RWPE2 (cell line): ENCODE measurements at regions not wholly inside any gene's neighbourhood (a gene's known extent, or its start where the extent isn't known, plus 50 kb on each side); places are given as distances from the start of the nearest gene placed in this dataset.

Experiments used
- ATAC-seq: fragments of 200-7000 bp; cut with Tn5 transposase; 3 replicates; pipeline ENCODE4 v1.9.1; 2021; ENCODE audit warnings: low read depth
- DNase-seq: peaks from one replicate; pipeline ENCODE4 v3.0.0-alpha.2; 2020; ENCODE audit warnings: low spot score
- H3K27ac ChIP-seq: fragments of 450-650 bp; 2 replicates; pipeline ENCODE4 v1.5.1; 2017; ENCODE audit warnings: mild to moderate bottlenecking; ENCODE audit not compliant: poor library complexity, severe bottlenecking
- H3K27me3 ChIP-seq: fragments of 250-450 bp; sonication (Bioruptor Pico); 2 replicates; pipeline ENCODE4 v1.5.1; 2021; ENCODE audit warnings: mild to moderate bottlenecking, moderate library complexity; ENCODE audit not compliant: insufficient read depth, poor library complexity, severe bottlenecking
- H3K36me3 ChIP-seq: fragments of 250-450 bp; sonication (Bioruptor Pico); 2 replicates; pipeline ENCODE4 v1.5.1; 2020; ENCODE audit warnings: low read depth, mild to moderate bottlenecking, moderate library complexity
- H3K4me1 ChIP-seq: fragments of 250-450 bp; sonication (Bioruptor Pico); 2 replicates; pipeline ENCODE4 v1.5.1; 2021; ENCODE audit warnings: mild to moderate bottlenecking, moderate library complexity; ENCODE audit not compliant: insufficient read depth, poor library complexity, severe bottlenecking
- H3K4me3 ChIP-seq: fragments of 250-450 bp; sonication (Bioruptor Pico); 2 replicates; pipeline ENCODE4 v1.5.1; 2021; ENCODE audit warnings: mild to moderate bottlenecking, moderate library complexity; ENCODE audit not compliant: severe bottlenecking
- H3K9me3 ChIP-seq: fragments of 250-450 bp; sonication (Bioruptor Pico); 2 replicates; pipeline ENCODE4 v1.5.1; 2021; ENCODE audit warnings: mild to moderate bottlenecking, moderate library complexity; ENCODE audit not compliant: severe bottlenecking
- TF ChIP-seq, protein P1 (sequence below): fragments of 450-650 bp; IDR thresholded peaks from one replicate; pipeline ENCODE4 v1.5.1; 2017; ENCODE audit warnings: mild to moderate bottlenecking, moderate library complexity; ENCODE audit not compliant: poor library complexity, severe bottlenecking

DNA sequence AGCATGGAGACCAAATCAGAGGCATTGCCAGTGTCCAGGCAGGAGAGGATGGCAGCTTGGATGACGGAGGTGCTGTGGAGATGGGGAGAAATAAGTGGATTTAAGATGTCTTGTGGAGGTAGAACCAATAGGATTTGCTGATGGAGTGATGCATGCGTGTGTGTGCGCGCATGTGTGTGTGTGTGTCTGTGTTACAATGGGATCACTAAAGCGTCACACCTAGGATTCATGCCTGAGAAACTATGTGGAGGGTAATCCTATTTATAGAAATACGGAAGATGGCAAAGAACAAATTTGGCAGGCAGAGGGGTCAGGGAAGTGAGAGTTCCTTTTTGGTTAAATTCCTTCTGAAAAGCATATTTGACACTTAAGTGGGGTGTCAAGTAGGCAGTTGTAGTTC, 64.8 kb upstream of the ARL8B start:
- ATAC-seq (no peak), DNase-seq (no peak)
- Histone ChIP-seq H3K4me1 (peaks cover 9% of the 10 kb centered on the region), H3K27me3 (no peaks in the 10 kb centered on the region), H3K9me3 (no peaks in the 10 kb centered on the region), H3K36me3 (no peaks in the 10 kb centered on the region), H3K27ac (no peak overlapping the region), H3K4me3 (no peak overlapping the region)
- TF ChIP-seq, protein P1, sequence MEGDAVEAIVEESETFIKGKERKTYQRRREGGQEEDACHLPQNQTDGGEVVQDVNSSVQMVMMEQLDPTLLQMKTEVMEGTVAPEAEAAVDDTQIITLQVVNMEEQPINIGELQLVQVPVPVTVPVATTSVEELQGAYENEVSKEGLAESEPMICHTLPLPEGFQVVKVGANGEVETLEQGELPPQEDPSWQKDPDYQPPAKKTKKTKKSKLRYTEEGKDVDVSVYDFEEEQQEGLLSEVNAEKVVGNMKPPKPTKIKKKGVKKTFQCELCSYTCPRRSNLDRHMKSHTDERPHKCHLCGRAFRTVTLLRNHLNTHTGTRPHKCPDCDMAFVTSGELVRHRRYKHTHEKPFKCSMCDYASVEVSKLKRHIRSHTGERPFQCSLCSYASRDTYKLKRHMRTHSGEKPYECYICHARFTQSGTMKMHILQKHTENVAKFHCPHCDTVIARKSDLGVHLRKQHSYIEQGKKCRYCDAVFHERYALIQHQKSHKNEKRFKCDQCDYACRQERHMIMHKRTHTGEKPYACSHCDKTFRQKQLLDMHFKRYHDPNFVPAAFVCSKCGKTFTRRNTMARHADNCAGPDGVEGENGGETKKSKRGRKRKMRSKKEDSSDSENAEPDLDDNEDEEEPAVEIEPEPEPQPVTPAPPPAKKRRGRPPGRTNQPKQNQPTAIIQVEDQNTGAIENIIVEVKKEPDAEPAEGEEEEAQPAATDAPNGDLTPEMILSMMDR: no peak

DNA sequence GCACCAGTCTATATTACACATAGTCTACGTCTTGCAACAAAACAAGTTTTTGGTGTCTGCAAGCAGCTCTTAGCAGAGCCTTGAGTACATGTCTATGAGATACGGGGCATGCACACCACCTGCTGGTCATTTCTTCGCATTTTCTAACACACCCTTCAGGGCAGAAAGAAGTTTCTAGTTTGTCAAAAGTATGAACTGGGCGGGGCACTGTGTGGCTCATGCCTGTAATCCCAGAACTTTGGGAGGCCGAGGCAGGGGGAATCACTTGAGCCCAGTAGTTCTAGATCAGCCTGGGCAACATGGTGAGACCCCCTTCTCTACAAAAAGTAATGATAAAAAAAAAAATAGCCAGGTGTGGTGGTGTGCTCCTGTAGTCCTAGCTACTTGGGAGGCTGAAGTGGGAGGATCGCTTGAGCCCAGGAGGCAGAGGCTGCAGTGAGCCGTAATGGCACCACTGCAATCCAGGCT, 64.2 kb upstream of the ARL8B start:
- no peak for DNase-seq
- peak; percentile 97 for ATAC-seq
- Histone ChIP-seq H3K36me3 (no peaks in the 10 kb centered on the region), H3K9me3 (no peaks in the 10 kb centered on the region), H3K27ac (peak overlapping the region; percentile 39), H3K4me3 (no peak overlapping the region), H3K27me3 (no peaks in the 10 kb centered on the region), H3K4me1 (peaks cover 6% of the 10 kb centered on the region)
- TF ChIP-seq, protein P1: peak; percentile 90

DNA sequence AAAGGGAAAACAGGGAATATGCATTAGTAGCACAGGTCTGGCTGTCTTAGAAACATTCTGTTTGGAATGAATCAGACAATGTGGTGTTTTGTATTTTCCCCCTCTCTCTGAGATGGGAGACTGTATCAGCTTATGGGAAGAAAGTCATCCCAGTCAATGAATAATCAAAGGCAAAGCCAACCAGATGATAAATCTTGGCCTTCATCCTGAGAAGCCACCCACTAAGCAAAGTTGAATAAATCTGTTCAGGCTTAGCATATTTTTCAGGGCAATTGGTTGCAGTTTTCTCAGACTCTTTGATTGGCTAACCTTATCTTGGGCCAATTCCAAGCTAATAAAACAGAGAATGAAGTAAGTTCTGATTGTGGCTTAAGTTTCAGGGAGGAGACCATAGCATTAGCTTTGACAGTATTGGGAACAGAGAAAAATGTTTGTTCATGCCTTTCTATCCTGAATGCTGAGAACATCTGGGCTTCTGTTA, 63.6 kb upstream of the ARL8B start:
- TF ChIP-seq, protein P1: no peak
- Histone ChIP-seq H3K27me3 (no peaks in the 10 kb centered on the region), H3K27ac (peak overlapping the region; percentile 39)

GRCh38 chr3:5059782-5060181, 62.3 kb upstream of the ARL8B start:
- H3K4me1 ChIP-seq: no peaks in the 10 kb centered on the region
- H3K27me3 ChIP-seq: no peaks in the 10 kb centered on the region
- H3K36me3 ChIP-seq: no peaks in the 10 kb centered on the region
- TF ChIP-seq, protein P1: no peak
- DNase-seq: no peak
- no peak overlapping the region for H3K27ac ChIP-seq
- no peak for ATAC-seq
- no peak overlapping the region for H3K4me3 ChIP-seq
- H3K9me3 ChIP-seq: no peaks in the 10 kb centered on the region

More for the DNA sequence above, 63.6 kb upstream of the ARL8B start:
- Histone ChIP-seq H3K9me3 (no peaks in the 10 kb centered on the region), H3K4me1 (no peaks in the 10 kb centered on the region), H3K36me3 (no peaks in the 10 kb centered on the region), H3K4me3 (no peak overlapping the region)
- peak; percentile 45 for ATAC-seq
- DNase-seq: no peak

GRCh38 chr3:5061218-5061569, 60.9 kb upstream of the ARL8B start:
- no peak overlapping the region for H3K27ac ChIP-seq
- no peaks in the 10 kb centered on the region for H3K9me3 ChIP-seq
- no peaks in the 10 kb centered on the region for H3K36me3 ChIP-seq
- H3K4me1 ChIP-seq: no peaks in the 10 kb centered on the region
- no peaks in the 10 kb centered on the region for H3K27me3 ChIP-seq
- ATAC-seq (no peak), DNase-seq (no peak)
- H3K4me3 ChIP-seq: no peak overlapping the region
- TF ChIP-seq, protein P1: no peak
